ENCODE measurements at regions not wholly inside any gene's neighbourhood (a gene's known extent, or its start where the extent isn't known, plus 50 kb on each side); places are given as distances from the start of the nearest gene placed in this dataset.
"Not testable (repeated sequence)": the region's sequence is repeated elsewhere in the genome, so short reads cannot be mapped to it uniquely, and the experiment has no call there.

- not testable (repeated sequence) for H3K27me3 ChIP-seq (ENCODE audit: insufficient read depth, low read length); H3K4me1 ChIP-seq (ENCODE audit: control insufficient read depth, insufficient read depth, low read length, unreplicated experiment); H3K36me3 ChIP-seq (ENCODE audit: insufficient read depth, low read length); H2AFZ ChIP-seq (ENCODE audit: low read length, unreplicated experiment); H3K27ac ChIP-seq (ENCODE audit: low read depth, low read length); H3K79me2 ChIP-seq (ENCODE audit: control insufficient read depth, insufficient read depth, low read length, unreplicated experiment); H3K4me3 ChIP-seq (ENCODE audit: low read depth, low read length)
These were observed 863.9 kb upstream of the DEFB115 start for GRCh38 chr20:30393523-30393922.

- not testable (repeated sequence) for H3K27ac ChIP-seq (ENCODE audit: low read depth, low read length); H2AFZ ChIP-seq (ENCODE audit: low read length, unreplicated experiment); H3K36me3 ChIP-seq (ENCODE audit: insufficient read depth, low read length); H3K27me3 ChIP-seq (ENCODE audit: insufficient read depth, low read length); H3K4me3 ChIP-seq (ENCODE audit: low read depth, low read length); H3K4me1 ChIP-seq (ENCODE audit: control insufficient read depth, insufficient read depth, low read length, unreplicated experiment); H3K79me2 ChIP-seq (ENCODE audit: control insufficient read depth, insufficient read depth, low read length, unreplicated experiment)
These were observed 860.4 kb upstream of the DEFB115 start for GRCh38 chr20:30397111-30397510.

- not testable (repeated sequence) for H3K36me3 ChIP-seq (ENCODE audit: insufficient read depth, low read length); H3K79me2 ChIP-seq (ENCODE audit: control insufficient read depth, insufficient read depth, low read length, unreplicated experiment)
These were observed 852.4 kb upstream of the DEFB115 start for GRCh38 chr20:30405061-30405460.

GRCh38 chr20:30405585-30405984 lies 851.9 kb upstream of the DEFB115 start:
- H3K27me3 ChIP-seq (ENCODE audit: insufficient read depth, low read length); H3K27ac ChIP-seq (ENCODE audit: low read depth, low read length); H3K4me3 ChIP-seq (ENCODE audit: low read depth, low read length); H2AFZ ChIP-seq (ENCODE audit: low read length, unreplicated experiment); H3K79me2 ChIP-seq (ENCODE audit: control insufficient read depth, insufficient read depth, low read length, unreplicated experiment); H3K4me1 ChIP-seq (ENCODE audit: control insufficient read depth, insufficient read depth, low read length, unreplicated experiment); H3K36me3 ChIP-seq (ENCODE audit: insufficient read depth, low read length): not testable (repeated sequence)

More at GRCh38 chr20:30405061-30405460, 852.4 kb upstream of the DEFB115 start:
- not testable (repeated sequence) for H3K27ac ChIP-seq (ENCODE audit: low read depth, low read length); H3K4me3 ChIP-seq (ENCODE audit: low read depth, low read length); H2AFZ ChIP-seq (ENCODE audit: low read length, unreplicated experiment); H3K4me1 ChIP-seq (ENCODE audit: control insufficient read depth, insufficient read depth, low read length, unreplicated experiment); H3K27me3 ChIP-seq (ENCODE audit: insufficient read depth, low read length)

GRCh38 chr20:30406370-30406769 lies 851.1 kb upstream of the DEFB115 start:
- not testable (repeated sequence) for H3K4me1 ChIP-seq (ENCODE audit: control insufficient read depth, insufficient read depth, low read length, unreplicated experiment); H3K4me3 ChIP-seq (ENCODE audit: low read depth, low read length); H3K27ac ChIP-seq (ENCODE audit: low read depth, low read length); H3K27me3 ChIP-seq (ENCODE audit: insufficient read depth, low read length); H3K79me2 ChIP-seq (ENCODE audit: control insufficient read depth, insufficient read depth, low read length, unreplicated experiment); H3K36me3 ChIP-seq (ENCODE audit: insufficient read depth, low read length); H2AFZ ChIP-seq (ENCODE audit: low read length, unreplicated experiment)

GRCh38 chr20:30412972-30413371 lies 844.5 kb upstream of the DEFB115 start:
- no peaks in the 10 kb centered on the region for H3K27me3 ChIP-seq (ENCODE audit: insufficient read depth, low read length)
- H2AFZ ChIP-seq (ENCODE audit: low read length, unreplicated experiment) = no peak overlapping the region
- H3K4me1 ChIP-seq (ENCODE audit: control insufficient read depth, insufficient read depth, low read length, unreplicated experiment) = no peaks in the 10 kb centered on the region
- H3K27ac ChIP-seq (ENCODE audit: low read depth, low read length) = no peak overlapping the region
- H3K4me3 ChIP-seq (ENCODE audit: low read depth, low read length) = no peak overlapping the region
- H3K79me2 ChIP-seq (ENCODE audit: control insufficient read depth, insufficient read depth, low read length, unreplicated experiment) = no peaks in the 10 kb centered on the region
- H3K36me3 ChIP-seq (ENCODE audit: insufficient read depth, low read length) = no peaks in the 10 kb centered on the region

- not testable (repeated sequence) for H3K36me3 ChIP-seq (ENCODE audit: insufficient read depth, low read length); H3K27ac ChIP-seq (ENCODE audit: low read depth, low read length); H3K27me3 ChIP-seq (ENCODE audit: insufficient read depth, low read length); H3K79me2 ChIP-seq (ENCODE audit: control insufficient read depth, insufficient read depth, low read length, unreplicated experiment); H2AFZ ChIP-seq (ENCODE audit: low read length, unreplicated experiment); H3K4me3 ChIP-seq (ENCODE audit: low read depth, low read length); H3K4me1 ChIP-seq (ENCODE audit: control insufficient read depth, insufficient read depth, low read length, unreplicated experiment)
These were observed 840.1 kb upstream of the DEFB115 start for GRCh38 chr20:30417387-30417786.

GRCh38 chr20:30418378-30418777 lies 839.1 kb upstream of the DEFB115 start:
- H3K4me1 ChIP-seq (ENCODE audit: control insufficient read depth, insufficient read depth, low read length, unreplicated experiment); H2AFZ ChIP-seq (ENCODE audit: low read length, unreplicated experiment); H3K79me2 ChIP-seq (ENCODE audit: control insufficient read depth, insufficient read depth, low read length, unreplicated experiment); H3K27me3 ChIP-seq (ENCODE audit: insufficient read depth, low read length); H3K27ac ChIP-seq (ENCODE audit: low read depth, low read length); H3K4me3 ChIP-seq (ENCODE audit: low read depth, low read length); H3K36me3 ChIP-seq (ENCODE audit: insufficient read depth, low read length): not testable (repeated sequence)

- Histone ChIP-seq H3K79me2 (ENCODE audit: control insufficient read depth, insufficient read depth, low read length, unreplicated experiment) (no peaks in the 10 kb centered on the region), H3K4me1 (ENCODE audit: control insufficient read depth, insufficient read depth, low read length, unreplicated experiment) (no peaks in the 10 kb centered on the region), H3K27me3 (ENCODE audit: insufficient read depth, low read length) (no peaks in the 10 kb centered on the region), H3K27ac (ENCODE audit: low read depth, low read length) (no peak overlapping the region), H3K4me3 (ENCODE audit: low read depth, low read length) (no peak overlapping the region), H3K36me3 (ENCODE audit: insufficient read depth, low read length) (no peaks in the 10 kb centered on the region), H2AFZ (ENCODE audit: low read length, unreplicated experiment) (no peak overlapping the region)
These were observed 838.0 kb upstream of the DEFB115 start for GRCh38 chr20:30419466-30419865.

GRCh38 chr20:30419871-30420420 lies 837.5 kb upstream of the DEFB115 start:
- not testable (repeated sequence) for H3K27me3 ChIP-seq (ENCODE audit: insufficient read depth, low read length); H3K27ac ChIP-seq (ENCODE audit: low read depth, low read length); H3K4me1 ChIP-seq (ENCODE audit: control insufficient read depth, insufficient read depth, low read length, unreplicated experiment); H3K36me3 ChIP-seq (ENCODE audit: insufficient read depth, low read length); H2AFZ ChIP-seq (ENCODE audit: low read length, unreplicated experiment); H3K79me2 ChIP-seq (ENCODE audit: control insufficient read depth, insufficient read depth, low read length, unreplicated experiment); H3K4me3 ChIP-seq (ENCODE audit: low read depth, low read length)
